CD1c-positive myeloid dendritic cell (primary cell): ENCODE measurements at regions not wholly inside any gene's neighbourhood (a gene's known extent, or its start where the extent isn't known, plus 50 kb on each side); places are given as distances from the start of the nearest gene placed in this dataset.
"Not testable (repeated sequence)": the region's sequence is repeated elsewhere in the genome, so short reads cannot be mapped to it uniquely, and the experiment has no call there.

Source experiments
- DNase-seq: peaks from one replicate; pipeline ENCODE4 v3.0.0-alpha.2; 2016; ENCODE audit errors: extremely low spot score

GRCh38 chr2:240374085-240374907 is 61.2 kb upstream of the GPC1 start:
- DNase-seq: no peak

- DNase-seq: no peak
These were observed 60.3 kb upstream of the GPC1 start for GRCh38 chr2:240375024-240375645.

GRCh38 chr2:240376739-240377138 is 58.7 kb upstream of the GPC1 start:
- DNase-seq: no peak

- DNase-seq: no peak
These were observed 58.1 kb upstream of the GPC1 start for GRCh38 chr2:240377366-240377765.

GRCh38 chr2:240379089-240379636 is 56.3 kb upstream of the GPC1 start:
- DNase-seq: no peak

GRCh38 chr2:240383099-240383758 is 52.2 kb upstream of the GPC1 start:
- DNase-seq: no peak

GRCh38 chr2:240383871-240384700 is 51.4 kb upstream of the GPC1 start:
- no peak for DNase-seq

- no peak for DNase-seq
These were observed 50.6 kb upstream of the GPC1 start for GRCh38 chr2:240384711-240385450.

GRCh38 chr2:240385451-240386161 is 49.9 kb upstream of the GPC1 start:
- DNase-seq: not testable (repeated sequence)
